Neural progenitor cell (in vitro differentiated cells): ENCODE measurements at regions not wholly inside any gene's neighbourhood (a gene's known extent, or its start where the extent isn't known, plus 50 kb on each side); places are given as distances from the start of the nearest gene placed in this dataset.

Experiments used
- DNase-seq: peaks from one replicate; pipeline ENCODE4 v3.0.0-alpha.2; 2016; ENCODE audit warnings: low spot score
- H2AFZ ChIP-seq: fragments of 200-600 bp; sonication (generic); replicated peaks from 2 replicates; pipeline ENCODE4 v1.6.1; 2016; ENCODE audit warnings: antibody characterized with exemption
- H3F3A ChIP-seq: fragments of 200-600 bp; sonication (generic); 2 replicates; pipeline ENCODE4 v1.6.1; 2016; ENCODE audit warnings: antibody characterized with exemption, low read depth
- H3K27ac ChIP-seq: fragments of 200-600 bp; sonication (generic); 2 replicates; pipeline ENCODE4 v1.5.1; 2016; ENCODE audit warnings: mild to moderate bottlenecking
- H3K27me3 ChIP-seq: fragments of 200-600 bp; sonication (generic); 2 replicates; pipeline ENCODE4 v1.6.1; 2016; ENCODE audit warnings: mild to moderate bottlenecking, moderate library complexity
- H3K36me3 ChIP-seq: fragments of 200-600 bp; sonication (generic); 2 replicates; pipeline ENCODE4 v1.5.1; 2016
- H3K4me1 ChIP-seq: fragments of 200-600 bp; sonication (generic); 2 replicates; pipeline ENCODE4 v1.6.1; 2016; ENCODE audit warnings: mixed run types
- H3K4me2 ChIP-seq: fragments of 200-600 bp; sonication (generic); 2 replicates; pipeline ENCODE4 v1.6.1; 2016
- H3K4me3 ChIP-seq: fragments of 200-600 bp; sonication (generic); 2 replicates; pipeline ENCODE4 v1.5.1; 2016
- H3K79me2 ChIP-seq: fragments of 200-600 bp; sonication (generic); 2 replicates; pipeline ENCODE4 v1.6.1; 2016; ENCODE audit warnings: low read depth
- H3K9ac ChIP-seq: fragments of 200-600 bp; sonication (generic); 2 replicates; pipeline ENCODE4 v1.6.1; 2016
- H3K9me3 ChIP-seq: fragments of 200-600 bp; sonication (generic); 2 replicates; pipeline ENCODE4 v1.5.1; 2016; ENCODE audit warnings: low read depth
- H4K20me1 ChIP-seq: fragments of 200-600 bp; sonication (generic); 2 replicates; pipeline ENCODE4 v1.6.1; 2016; ENCODE audit warnings: low read depth
- H3K27ac Mint-ChIP-seq: 3 replicates; pipeline ENCODE4 v1.8.0; 2021; ENCODE audit warnings: mixed read lengths
- H3K27me3 Mint-ChIP-seq: 2 replicates; pipeline ENCODE4 v1.8.0; 2022; ENCODE audit warnings: low read depth, mild to moderate bottlenecking, inconsistent platforms, moderate library complexity, mixed read lengths; ENCODE audit not compliant: insufficient read depth
- H3K36me3 Mint-ChIP-seq: 3 replicates; pipeline ENCODE4 v1.8.0; 2021; ENCODE audit warnings: mixed read lengths
- H3K4me1 Mint-ChIP-seq: 3 replicates; pipeline ENCODE4 v1.8.0; 2021; ENCODE audit warnings: mixed read lengths
- H3K4me3 Mint-ChIP-seq: 3 replicates; pipeline ENCODE4 v1.8.0; 2021; ENCODE audit warnings: mild to moderate bottlenecking, moderate library complexity, mixed read lengths
- H3K9me3 Mint-ChIP-seq: 3 replicates; pipeline ENCODE4 v1.8.0; 2020; ENCODE audit warnings: mixed read lengths
- EZH2 ChIP-seq: fragments of 200-600 bp; sonication (generic); IDR thresholded peaks from 2 replicates; pipeline ENCODE4 v1.6.1; 2017; ENCODE audit warnings: antibody characterized with exemption, mild to moderate bottlenecking, moderate library complexity
- EZH2phosphoT487 ChIP-seq: fragments of 200-600 bp; sonication (generic); IDR thresholded peaks from 2 replicates; pipeline ENCODE4 v1.6.1; 2017; ENCODE audit warnings: antibody characterized with exemption
- TF ChIP-seq, protein P1 (sequence below): fragments of 200-600 bp; sonication (generic); IDR thresholded peaks from 2 replicates; pipeline ENCODE4 v1.5.1; 2017; ENCODE audit warnings: antibody characterized with exemption, mild to moderate bottlenecking

DNA sequence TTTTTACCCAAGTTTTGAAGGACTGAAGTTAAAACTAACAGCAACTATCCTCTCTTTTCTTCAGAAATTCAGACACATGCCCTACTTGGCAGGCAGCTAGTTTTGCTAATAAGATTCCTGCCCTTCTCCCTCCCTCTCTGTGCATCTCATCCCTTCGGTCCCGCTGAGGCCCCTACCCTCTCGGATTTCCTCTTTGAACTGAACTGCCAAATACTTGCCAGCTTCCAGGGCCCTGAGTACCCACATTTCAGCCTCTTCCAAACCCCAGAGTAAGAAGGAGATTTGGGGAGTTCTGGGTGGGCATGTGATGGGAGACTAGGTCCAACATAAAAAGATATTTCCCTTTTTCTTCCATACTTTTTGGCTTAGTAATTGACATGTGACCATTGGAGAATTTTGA lies 116.5 kb upstream of the JUN start:
- Histone ChIP-seq H3K36me3 (no peaks in the 10 kb centered on the region), H3F3A (peaks cover 3% of the 10 kb centered on the region), H3K9ac (no peak overlapping the region), H3K4me3 (no peak overlapping the region), H2AFZ (no peak overlapping the region), H3K4me1 (peaks cover 13% of the 10 kb centered on the region), H3K4me2 (no peak overlapping the region), H3K27ac (no peak overlapping the region), H3K9me3 (no peaks in the 10 kb centered on the region), H3K27me3 (peaks cover 4% of the 10 kb centered on the region), H3K79me2 (no peaks in the 10 kb centered on the region), H4K20me1 (no peaks in the 10 kb centered on the region)
- no peak for DNase-seq
- Mint-ChIP-seq H3K36me3 (no peaks in the 10 kb centered on the region), H3K4me3 (no peak overlapping the region), H3K4me1 (peaks cover 26% of the 10 kb centered on the region), H3K27ac (no peak overlapping the region), H3K27me3 (peaks cover 2% of the 10 kb centered on the region), H3K9me3 (no peaks in the 10 kb centered on the region)
- TF ChIP-seq, protein P1, sequence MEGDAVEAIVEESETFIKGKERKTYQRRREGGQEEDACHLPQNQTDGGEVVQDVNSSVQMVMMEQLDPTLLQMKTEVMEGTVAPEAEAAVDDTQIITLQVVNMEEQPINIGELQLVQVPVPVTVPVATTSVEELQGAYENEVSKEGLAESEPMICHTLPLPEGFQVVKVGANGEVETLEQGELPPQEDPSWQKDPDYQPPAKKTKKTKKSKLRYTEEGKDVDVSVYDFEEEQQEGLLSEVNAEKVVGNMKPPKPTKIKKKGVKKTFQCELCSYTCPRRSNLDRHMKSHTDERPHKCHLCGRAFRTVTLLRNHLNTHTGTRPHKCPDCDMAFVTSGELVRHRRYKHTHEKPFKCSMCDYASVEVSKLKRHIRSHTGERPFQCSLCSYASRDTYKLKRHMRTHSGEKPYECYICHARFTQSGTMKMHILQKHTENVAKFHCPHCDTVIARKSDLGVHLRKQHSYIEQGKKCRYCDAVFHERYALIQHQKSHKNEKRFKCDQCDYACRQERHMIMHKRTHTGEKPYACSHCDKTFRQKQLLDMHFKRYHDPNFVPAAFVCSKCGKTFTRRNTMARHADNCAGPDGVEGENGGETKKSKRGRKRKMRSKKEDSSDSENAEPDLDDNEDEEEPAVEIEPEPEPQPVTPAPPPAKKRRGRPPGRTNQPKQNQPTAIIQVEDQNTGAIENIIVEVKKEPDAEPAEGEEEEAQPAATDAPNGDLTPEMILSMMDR, result no peak
- TF ChIP-seq EZH2, result no peak
- no peak for TF ChIP-seq EZH2phosphoT487

DNA sequence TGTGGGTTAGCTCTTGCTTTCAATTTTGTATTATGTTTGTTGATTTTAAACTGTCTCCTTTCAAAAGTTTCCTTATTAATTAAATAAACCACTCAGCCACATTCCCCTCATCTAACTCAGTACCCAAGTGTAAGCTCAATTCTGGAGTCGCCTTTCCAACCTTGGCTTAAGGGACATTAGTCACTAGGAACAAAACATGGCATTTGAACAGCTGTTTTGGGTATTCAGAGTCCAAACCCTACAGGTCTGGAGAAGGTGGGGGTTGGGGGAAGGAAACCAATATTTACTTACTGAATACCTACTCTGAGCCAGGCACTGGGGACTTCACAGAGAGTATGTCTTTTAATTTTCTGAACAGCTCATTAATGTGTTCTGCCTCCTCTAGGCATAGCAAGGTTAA lies 117.2 kb upstream of the JUN start:
- DNase-seq, result no peak
- no peak for TF ChIP-seq EZH2phosphoT487
- TF ChIP-seq, protein P1, result no peak
- no peak for TF ChIP-seq EZH2
- Histone ChIP-seq H3K36me3 (no peaks in the 10 kb centered on the region), H3K4me3 (no peak overlapping the region), H3K9me3 (no peaks in the 10 kb centered on the region), H3K9ac (no peak overlapping the region), H3K79me2 (no peaks in the 10 kb centered on the region), H3K4me2 (no peak overlapping the region), H4K20me1 (no peaks in the 10 kb centered on the region), H3K27me3 (peaks cover 4% of the 10 kb centered on the region), H3K4me1 (peaks cover 12% of the 10 kb centered on the region), H3F3A (peaks cover 3% of the 10 kb centered on the region), H2AFZ (no peak overlapping the region), H3K27ac (no peak overlapping the region)
- Mint-ChIP-seq H3K9me3 (no peaks in the 10 kb centered on the region), H3K4me3 (no peak overlapping the region), H3K36me3 (no peaks in the 10 kb centered on the region), H3K27me3 (peaks cover 2% of the 10 kb centered on the region), H3K27ac (no peak overlapping the region), H3K4me1 (peaks cover 26% of the 10 kb centered on the region)

DNA sequence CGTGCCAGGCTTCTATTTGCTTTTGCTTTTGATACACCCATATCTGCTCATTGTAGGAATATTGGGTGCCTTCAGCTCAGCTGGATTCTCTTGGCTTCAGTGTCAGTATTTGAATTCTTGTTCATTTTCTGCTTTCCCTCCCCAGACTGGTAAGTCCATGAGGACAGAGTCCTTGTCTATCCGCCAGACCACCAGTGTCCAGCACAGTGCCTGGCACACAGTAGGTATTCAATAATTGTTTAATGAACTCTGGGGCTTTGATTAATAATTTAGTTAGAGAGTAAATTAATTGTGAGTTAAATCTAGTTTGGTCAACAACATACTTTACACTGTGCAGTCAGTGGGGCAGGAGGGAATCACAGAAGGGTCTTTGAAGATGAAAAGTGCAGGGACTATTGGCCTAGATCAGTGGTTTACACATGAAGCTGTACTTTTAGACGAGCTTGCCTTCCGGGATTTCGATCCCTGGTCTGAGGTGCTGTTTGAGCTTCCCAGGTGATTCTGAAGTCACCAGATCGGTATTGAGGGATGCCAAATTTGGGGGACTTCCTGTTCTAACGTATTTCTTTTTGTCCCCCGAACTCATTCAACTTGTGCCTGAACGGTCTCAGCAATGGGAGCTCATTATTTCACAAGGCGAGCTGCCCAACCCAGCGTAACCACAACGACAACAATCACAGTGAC lies 119.1 kb upstream of the JUN start:
- TF ChIP-seq, protein P1, result no peak
- no peak for TF ChIP-seq EZH2
- no peak for TF ChIP-seq EZH2phosphoT487
- no peak overlapping the region for H3K27ac Mint-ChIP-seq
- no peaks in the 10 kb centered on the region for H3K9me3 Mint-ChIP-seq
- DNase-seq, result no peak
- Histone ChIP-seq H3K4me1 (peaks cover 2% of the 10 kb centered on the region), H3K79me2 (no peaks in the 10 kb centered on the region), H3K4me2 (peak overlapping the region; percentile 82), H3K9me3 (no peaks in the 10 kb centered on the region), H2AFZ (peak overlapping the region; percentile 92), H3F3A (peaks cover 3% of the 10 kb centered on the region), H3K27ac (no peak overlapping the region), H3K4me3 (peak overlapping the region; percentile 54), H4K20me1 (no peaks in the 10 kb centered on the region), H3K36me3 (no peaks in the 10 kb centered on the region), H3K9ac (no peak overlapping the region), H3K27me3 (peaks cover 4% of the 10 kb centered on the region)
- H3K36me3 Mint-ChIP-seq, result no peaks in the 10 kb centered on the region
- H3K4me1 Mint-ChIP-seq, result peaks cover 26% of the 10 kb centered on the region
- H3K4me3 Mint-ChIP-seq, result peak overlapping the region; percentile 71
- peaks cover 2% of the 10 kb centered on the region for H3K27me3 Mint-ChIP-seq
